Skin of body (tissue), 1 donor: ENCODE measurements at regions not wholly inside any gene's neighbourhood (a gene's known extent, or its start where the extent isn't known, plus 50 kb on each side); places are given as distances from the start of the nearest gene placed in this dataset.

Experiments used
- DNase-seq: peaks from one replicate; lab custom pipeline; 2025; lab: John Stamatoyannopoulos, UW

- DNase-seq, result no peak
Measured at GRCh38 chr7:40959955-40960354, 742.9 kb downstream of the INHBA start.

DNA sequence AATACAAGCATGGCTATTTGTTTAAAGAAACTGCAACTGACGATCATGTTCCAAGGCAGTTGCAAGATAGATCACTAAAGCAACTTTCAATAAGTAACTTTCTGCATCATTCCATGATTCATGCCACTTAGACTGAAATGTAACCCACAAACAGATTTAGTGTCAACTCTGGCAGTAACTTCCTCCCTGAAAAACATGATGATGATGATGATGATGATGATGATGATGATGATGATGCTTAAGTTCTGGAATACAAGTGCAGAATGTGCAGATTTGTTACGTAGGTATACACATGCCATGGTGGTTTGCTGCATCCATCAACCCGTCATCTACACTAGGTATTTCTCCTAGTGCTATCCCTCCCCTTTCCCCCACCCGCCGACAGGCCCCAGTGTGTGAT lies 754.7 kb downstream of the INHBA start:
- no peak for DNase-seq

DNA sequence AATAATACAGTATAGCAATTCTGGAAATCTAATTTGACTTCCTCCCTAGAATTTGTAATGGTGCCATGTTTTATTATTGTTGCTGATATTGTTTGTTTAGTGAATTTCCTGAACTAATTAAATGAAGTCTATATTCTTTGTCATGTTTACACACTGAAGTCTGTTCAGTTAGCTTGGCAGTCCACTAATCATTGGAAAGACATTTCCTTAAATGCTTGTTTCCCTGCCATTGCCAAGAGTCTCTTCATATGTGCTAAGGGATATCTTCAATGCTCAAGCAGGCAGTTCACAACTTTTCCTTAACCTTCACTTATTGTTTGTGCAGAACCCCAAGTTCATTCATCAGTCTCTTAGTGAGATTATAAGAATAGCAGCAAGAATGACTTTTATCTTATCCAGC lies 755.3 kb downstream of the INHBA start:
- DNase-seq, result no peak

- DNase-seq, result no peak
Measured at GRCh38 chr7:40946549-40946948, 756.3 kb downstream of the INHBA start.

DNA sequence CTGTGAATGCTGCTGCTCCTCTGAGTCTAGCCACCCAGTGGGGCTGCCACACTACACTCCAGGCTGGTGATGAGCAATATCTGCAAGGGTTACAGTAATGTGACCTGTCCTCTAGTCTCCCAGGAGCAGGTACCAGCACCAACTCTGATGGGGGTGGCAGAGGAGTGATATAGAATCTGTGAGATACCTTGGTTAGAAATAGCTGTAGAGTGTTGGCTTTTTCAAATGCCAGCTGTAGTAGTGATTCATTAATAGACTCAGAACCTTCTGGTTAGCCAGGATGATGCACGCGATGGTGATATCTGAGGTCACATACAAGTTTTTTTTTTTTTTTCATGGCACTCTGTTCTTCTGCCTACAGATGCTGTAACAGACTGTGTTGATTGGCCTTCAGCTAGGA lies 757.1 kb downstream of the INHBA start:
- no peak for DNase-seq

- DNase-seq, result no peak
Measured at GRCh38 chr7:40944981-40945585, 757.8 kb downstream of the INHBA start.

GRCh38 chr7:40937879-40938278 lies 765.0 kb downstream of the INHBA start:
- DNase-seq, result no peak

DNA sequence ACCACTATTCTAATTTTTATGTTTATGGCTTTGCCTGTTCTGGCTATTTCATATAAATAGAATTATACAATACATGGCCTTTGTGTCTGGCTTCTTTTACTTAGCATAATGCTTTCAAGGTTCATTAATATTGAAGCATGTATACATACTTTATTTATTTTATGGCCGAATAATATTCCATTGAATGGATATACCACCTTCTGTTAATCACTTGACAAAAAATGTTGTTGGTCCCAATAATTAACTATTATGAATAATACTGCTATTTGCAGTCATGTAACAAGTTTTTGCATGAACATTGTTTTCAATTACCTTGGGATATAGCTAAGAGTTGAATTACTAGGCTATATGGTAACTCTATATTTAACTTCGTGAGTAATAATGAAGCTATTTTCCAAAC lies 767.5 kb downstream of the INHBA start:
- no peak for DNase-seq

DNA sequence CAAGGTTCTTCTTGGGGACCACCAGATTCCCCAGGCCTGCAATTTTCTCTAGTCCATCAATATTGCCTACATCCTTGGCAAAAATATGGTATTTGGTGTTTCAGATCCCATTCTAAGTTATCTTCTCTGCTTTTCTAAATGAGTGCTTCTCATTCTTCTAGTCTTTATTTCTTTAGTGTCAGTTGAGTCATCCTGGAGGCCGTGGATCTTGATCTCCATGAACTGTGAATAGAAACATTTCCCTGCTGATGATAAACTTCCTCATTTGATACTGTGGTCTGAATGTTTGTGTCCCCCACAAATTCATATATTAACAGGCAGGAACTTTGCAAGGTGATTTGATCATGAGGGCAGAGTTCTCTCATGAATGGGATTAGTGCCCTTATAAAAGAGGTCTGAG lies 779.3 kb downstream of the INHBA start:
- no peak for DNase-seq

DNA sequence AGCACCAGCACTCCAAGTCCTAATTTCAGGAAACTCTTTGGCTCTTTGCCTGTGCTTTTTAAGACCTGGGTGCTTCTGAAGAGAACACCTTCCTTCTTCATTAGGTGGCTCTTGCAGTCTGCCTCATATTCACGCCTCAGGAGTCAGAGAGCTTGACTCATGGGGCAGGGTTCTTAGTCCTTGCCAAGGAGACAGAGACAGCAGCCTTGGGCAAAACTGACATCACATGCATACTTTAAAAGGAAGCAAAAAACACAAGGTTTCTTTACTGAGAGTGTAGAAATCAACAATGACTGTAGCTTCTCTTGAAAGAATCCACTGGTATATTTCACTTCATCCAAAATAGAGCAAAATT lies 780.6 kb downstream of the INHBA start:
- DNase-seq, result no peak

DNA sequence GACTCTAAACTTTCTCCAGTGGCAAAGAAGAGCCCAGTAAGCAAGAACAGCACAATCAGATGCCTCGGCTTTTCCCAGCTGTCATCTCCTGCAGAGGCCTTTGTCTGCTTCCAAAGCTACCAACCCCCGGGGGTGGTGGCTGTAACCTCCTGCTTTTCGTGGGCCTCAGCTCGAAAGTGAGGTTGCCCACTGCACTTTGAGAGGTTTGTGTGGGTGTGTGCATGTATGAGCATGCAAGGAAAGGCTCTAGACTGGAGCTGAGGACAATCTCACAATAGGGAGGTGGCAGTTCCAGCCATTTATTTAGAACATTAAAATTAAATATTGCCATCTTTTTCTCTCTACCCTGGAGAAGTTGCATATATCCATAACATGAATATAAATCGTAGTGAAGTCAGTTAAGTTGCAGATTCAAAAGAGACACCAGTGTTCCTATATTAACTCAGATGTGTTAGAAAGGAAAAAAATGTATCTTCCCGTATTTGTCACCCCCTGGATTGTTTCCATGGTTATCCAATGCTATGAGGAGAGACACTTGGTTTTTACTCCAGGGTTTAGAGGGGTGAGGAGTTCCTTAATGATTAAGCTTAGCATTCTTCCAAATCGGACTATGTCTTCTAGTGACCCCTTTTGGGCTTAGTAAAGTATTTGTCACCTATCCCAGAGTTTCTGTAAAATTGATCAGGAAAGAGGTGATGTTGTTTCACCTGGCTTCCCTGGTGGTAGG lies 781.1 kb downstream of the INHBA start:
- no peak for DNase-seq

GRCh38 chr7:40918701-40919271 lies 784.0 kb downstream of the SUGCT start:
- DNase-seq, result no peak

DNA sequence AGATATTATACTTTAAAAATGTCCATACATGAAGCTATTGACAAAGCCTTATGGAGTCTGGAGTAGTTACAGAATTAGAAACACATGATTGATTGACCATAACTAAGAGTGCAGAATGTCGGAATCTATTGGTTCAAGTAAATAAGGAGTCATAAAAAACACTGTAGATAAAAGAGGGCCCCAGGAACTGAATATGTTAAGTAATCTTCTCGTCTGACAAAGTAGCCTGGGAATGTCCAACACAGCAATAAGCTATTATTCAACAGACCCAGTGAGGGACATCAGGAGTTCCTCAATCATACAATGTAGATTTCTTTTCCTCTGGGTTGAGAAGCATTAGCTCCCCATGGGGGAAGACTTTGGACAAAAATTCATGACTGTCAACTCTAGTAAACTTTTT lies 782.0 kb downstream of the SUGCT start:
- DNase-seq, result no peak

GRCh38 chr7:40915071-40915470 lies 780.3 kb downstream of the SUGCT start:
- DNase-seq, result no peak
